Neuronal stem cell (in vitro differentiated cells): ENCODE measurements at regions not wholly inside any gene's neighbourhood (a gene's known extent, or its start where the extent isn't known, plus 50 kb on each side); places are given as distances from the start of the nearest gene placed in this dataset.

ENCODE experiments used
- DNase-seq: peaks from one replicate; pipeline ENCODE4 v3.0.0-alpha.2; 2013; ENCODE audit warnings: low spot score
- H2AFZ ChIP-seq: one replicate; pipeline ENCODE4 v1.6.1; 2013; ENCODE audit warnings: mild to moderate bottlenecking, low read length, inconsistent platforms
- H2AK5ac ChIP-seq: 2 replicates; pipeline ENCODE4 v1.6.1; 2013; ENCODE audit warnings: low read depth, mild to moderate bottlenecking, inconsistent platforms, low read length, moderate library complexity, mixed read lengths
- H2BK120ac ChIP-seq: 2 replicates; pipeline ENCODE4 v1.6.1; 2013; ENCODE audit warnings: low read depth, mild to moderate bottlenecking, inconsistent platforms, low read length, moderate library complexity, mixed read lengths
- H2BK12ac ChIP-seq: one replicate; pipeline ENCODE4 v1.6.1; 2013; ENCODE audit warnings: low read length, inconsistent platforms
- H2BK15ac ChIP-seq: 2 replicates; pipeline ENCODE4 v1.6.1; 2013; ENCODE audit warnings: mild to moderate bottlenecking, low read length, inconsistent platforms, mixed read lengths
- H2BK5ac ChIP-seq: one replicate; pipeline ENCODE4 v1.6.1; 2013; ENCODE audit warnings: inconsistent platforms, mild to moderate bottlenecking, low read length, moderate library complexity
- H3K14ac ChIP-seq: one replicate; pipeline ENCODE4 v1.6.1; 2013; ENCODE audit warnings: low read length, inconsistent platforms
- H3K18ac ChIP-seq: 2 replicates; pipeline ENCODE4 v1.6.1; 2013; ENCODE audit warnings: low read length, inconsistent platforms
- H3K23ac ChIP-seq: 2 replicates; pipeline ENCODE4 v1.6.1; 2013; ENCODE audit warnings: low read depth, mild to moderate bottlenecking, mixed read lengths, low read length, inconsistent platforms; ENCODE audit not compliant: poor library complexity
- H3K27ac ChIP-seq: replicated peaks from 3 replicates; pipeline ENCODE4 v1.5.1; 2013; ENCODE audit warnings: low read length, inconsistent platforms
- H3K27me3 ChIP-seq, 3 experiments: 2 replicates each; pipeline ENCODE4 v1.6.1; 2013; ENCODE audit warnings: low read length in 3 of 3, mild to moderate bottlenecking in 2 of 3, inconsistent platforms in 1 of 3, low read depth in 1 of 3, mixed read lengths in 1 of 3, moderate library complexity in 1 of 3; ENCODE audit not compliant: control insufficient read depth in 3 of 3, insufficient read depth in 3 of 3
- H3K36me3 ChIP-seq, 2 donors: replicated peaks in 1 of 2; 2 replicates each; pipeline ENCODE4 v1.6.1; 2013; ENCODE audit warnings: low read length in 2 of 2; ENCODE audit not compliant: control insufficient read depth in 2 of 2, insufficient read depth in 2 of 2
- H3K4ac ChIP-seq: 2 replicates; pipeline ENCODE4 v1.6.1; 2013; ENCODE audit warnings: inconsistent platforms, mild to moderate bottlenecking, low read length, moderate library complexity
- H3K4me1 ChIP-seq, 2 donors: 1 replicate in 1 of 2; 2 replicates in 1 of 2; pipeline ENCODE4 v1.6.1; 2013; ENCODE audit warnings: low read length in 2 of 2, low read depth in 1 of 2; ENCODE audit not compliant: control insufficient read depth in 2 of 2, insufficient read depth in 1 of 2
- H3K4me2 ChIP-seq: one replicate; pipeline ENCODE4 v1.6.1; 2013; ENCODE audit warnings: mild to moderate bottlenecking, low read length, inconsistent platforms; ENCODE audit not compliant: insufficient read depth, poor library complexity, severe bottlenecking
- H3K4me3 ChIP-seq, 2 donors: 2 replicates each; pipeline ENCODE4 v1.5.1; 2013; ENCODE audit warnings: low read length in 2 of 2, mild to moderate bottlenecking in 2 of 2, inconsistent platforms in 1 of 2, moderate library complexity in 1 of 2
- H3K79me1 ChIP-seq: one replicate; pipeline ENCODE4 v1.6.1; 2013; ENCODE audit warnings: low read depth, mild to moderate bottlenecking, inconsistent platforms, low read length, moderate library complexity
- H3K9ac ChIP-seq: one replicate; pipeline ENCODE4 v1.6.1; 2013; ENCODE audit warnings: mild to moderate bottlenecking, low read depth, low read length, inconsistent platforms; ENCODE audit not compliant: poor library complexity
- H3K9me3 ChIP-seq, 2 donors: replicated peaks in 1 of 2; 2 replicates each; pipeline versions ENCODE3 to v1.6.1; 2013; ENCODE audit warnings: low read length in 2 of 2, mild to moderate bottlenecking in 2 of 2, inconsistent platforms in 1 of 2, low read depth in 1 of 2, mixed read lengths in 1 of 2, moderate library complexity in 1 of 2; ENCODE audit not compliant: control insufficient read depth in 2 of 2, insufficient read depth in 1 of 2
- H4K8ac ChIP-seq: one replicate; pipeline ENCODE4 v1.6.1; 2013; ENCODE audit warnings: low read depth, mild to moderate bottlenecking, inconsistent platforms, low read length, moderate library complexity
- H4K91ac ChIP-seq: one replicate; pipeline ENCODE4 v1.6.1; 2013; ENCODE audit warnings: low read length, low read depth, mild to moderate bottlenecking, inconsistent platforms; ENCODE audit not compliant: poor library complexity
- WGBS, 2 donors: extraction: QIAGEN DNeasy Blood & Tissue Kit; methylation state at CpG; one replicate each; pipeline ENCODE4 v1.1.7; 2013; ENCODE audit warnings: missing lambda C conversion rate in 2 of 2, mixed read lengths in 1 of 2; ENCODE audit not compliant: insufficient read length in 2 of 2, insufficient replicate concordance in 1 of 2; ENCODE audit errors: extremely low coverage in 2 of 2; 5-methylcytosine and 5-hydroxymethylcytosine counted together

DNA sequence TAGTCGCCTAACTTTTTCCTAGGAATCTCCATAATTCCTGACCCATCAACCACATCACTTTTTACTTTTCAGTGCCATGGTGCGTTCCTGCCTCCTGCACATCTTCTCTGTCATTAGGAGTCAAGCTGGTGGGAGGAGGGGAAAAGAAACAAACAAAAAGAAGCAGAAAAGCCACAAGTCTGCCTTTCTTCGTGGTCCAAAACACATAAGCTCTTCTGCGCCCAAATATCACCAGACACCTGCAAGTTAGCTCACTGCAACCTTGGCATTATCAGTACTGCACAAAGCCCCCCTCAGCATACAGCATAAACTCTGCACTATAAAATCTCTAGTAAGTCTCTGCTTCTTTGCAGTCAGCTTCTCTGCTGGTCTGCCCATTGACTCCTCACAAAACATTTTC, 295.3 kb downstream of the HS3ST3B1 start:
- Histone ChIP-seq H2BK120ac (no peak overlapping the region), H4K8ac (no peak overlapping the region), H3K4me3 (no peak overlapping the region), H3K27ac (no peak overlapping the region), H3K36me3 (no peaks in the 10 kb centered on the region), H2BK15ac (no peak overlapping the region), H3K79me1 (no peaks in the 10 kb centered on the region), H3K9me3 (no peaks in the 10 kb centered on the region), H2BK5ac (no peak overlapping the region), H3K9ac (no peak overlapping the region), H3K27me3 (no peaks in the 10 kb centered on the region), H3K23ac (no peak overlapping the region), H3K18ac (no peak overlapping the region), H4K91ac (no peak overlapping the region), H2AK5ac (no peak overlapping the region), H3K4ac (no peak overlapping the region), H3K14ac (no peak overlapping the region), H3K4me1 (peaks cover 0 to 5% of the 10 kb centered on the region in 2 donors), H3K4me2 (no peak overlapping the region), H2AFZ (no peak overlapping the region), H2BK12ac (no peak overlapping the region)
- no peak for DNase-seq
- no CpG with 5 or more reads among the region's 4 CpGs for WGBS, 2 donors

DNA sequence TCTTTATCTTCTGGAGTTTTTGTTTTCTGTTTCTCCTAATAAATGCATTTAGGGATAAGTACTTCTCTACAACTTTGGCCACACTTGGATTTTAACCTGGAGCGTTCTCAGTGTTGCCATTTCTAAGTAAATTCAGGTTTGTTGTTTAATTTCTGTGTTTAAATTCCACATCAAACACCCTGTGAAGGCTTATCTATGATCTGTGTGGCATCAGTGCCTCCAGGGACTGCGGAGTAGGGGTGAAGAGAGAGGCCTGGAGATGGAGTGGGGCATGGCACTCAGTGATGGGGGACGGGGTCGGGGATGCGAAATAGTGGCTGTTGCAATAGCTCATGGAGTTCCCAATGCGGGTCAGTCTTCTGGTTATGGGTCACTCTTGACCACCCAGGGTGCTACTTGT, 294.8 kb downstream of the HS3ST3B1 start:
- Histone ChIP-seq H4K8ac (no peak overlapping the region), H3K79me1 (no peaks in the 10 kb centered on the region), H2AK5ac (no peak overlapping the region), H3K27ac (no peak overlapping the region), H3K36me3 (no peaks in the 10 kb centered on the region), H3K27me3 (no peaks in the 10 kb centered on the region), H2BK5ac (no peak overlapping the region), H2AFZ (no peak overlapping the region), H2BK12ac (no peak overlapping the region), H2BK120ac (no peak overlapping the region), H3K4me3 (no peak overlapping the region), H2BK15ac (no peak overlapping the region), H3K14ac (no peak overlapping the region), H3K4ac (no peak overlapping the region), H4K91ac (no peak overlapping the region), H3K23ac (no peak overlapping the region), H3K18ac (no peak overlapping the region), H3K9ac (peak overlapping the region; percentile 46), H3K9me3 (no peaks in the 10 kb centered on the region), H3K4me1 (peaks cover 0 to 5% of the 10 kb centered on the region in 2 donors), H3K4me2 (no peak overlapping the region)
- no peak for DNase-seq
- no CpG with 5 or more reads among the region's 6 CpGs for WGBS, 2 donors

DNA sequence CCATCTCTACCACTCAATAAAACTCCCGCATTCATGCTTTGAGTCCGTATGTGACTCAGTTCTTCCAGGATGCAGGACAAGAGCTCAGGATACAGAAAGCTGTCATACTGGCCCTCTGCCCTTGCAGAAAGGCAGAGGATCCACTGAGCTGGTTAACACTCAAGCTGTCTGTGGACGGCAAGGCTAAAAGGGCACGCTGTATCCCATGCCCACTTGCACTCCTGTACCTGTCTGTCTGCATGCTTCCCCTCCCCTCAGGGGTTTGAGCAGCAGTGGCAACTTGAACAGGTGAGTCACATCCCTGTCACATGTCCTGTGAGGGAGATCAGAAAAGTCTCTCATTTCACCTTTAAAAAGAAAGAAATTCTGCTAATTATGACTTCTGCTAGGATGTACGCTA, 293.8 kb downstream of the HS3ST3B1 start:
- no peak overlapping the region for H2BK15ac ChIP-seq
- no peak overlapping the region for H3K27ac ChIP-seq
- H3K9ac ChIP-seq, result no peak overlapping the region
- H3K4me1 ChIP-seq, result peaks cover 0 to 5% of the 10 kb centered on the region in 2 donors
- H2BK12ac ChIP-seq, result no peak overlapping the region
- H3K9me3 ChIP-seq, result no peaks in the 10 kb centered on the region
- H3K14ac ChIP-seq, result peak overlapping the region; percentile 51
- H3K79me1 ChIP-seq, result no peaks in the 10 kb centered on the region
- no peak overlapping the region for H2AFZ ChIP-seq
- H4K8ac ChIP-seq, result no peak overlapping the region
- no peak overlapping the region for H3K23ac ChIP-seq
- H3K4ac ChIP-seq, result no peak overlapping the region
- no peaks in the 10 kb centered on the region for H3K36me3 ChIP-seq
- no peak overlapping the region for H2AK5ac ChIP-seq
- DNase-seq, result no peak
- no CpG with 5 or more reads among the region's 5 CpGs for WGBS, 2 donors
- H3K4me2 ChIP-seq, result no peak overlapping the region
- no peak overlapping the region for H3K18ac ChIP-seq
- H3K4me3 ChIP-seq, result no peak overlapping the region
- H2BK120ac ChIP-seq, result no peak overlapping the region
- H2BK5ac ChIP-seq, result no peak overlapping the region
- H4K91ac ChIP-seq, result no peak overlapping the region
- no peaks in the 10 kb centered on the region for H3K27me3 ChIP-seq

DNA sequence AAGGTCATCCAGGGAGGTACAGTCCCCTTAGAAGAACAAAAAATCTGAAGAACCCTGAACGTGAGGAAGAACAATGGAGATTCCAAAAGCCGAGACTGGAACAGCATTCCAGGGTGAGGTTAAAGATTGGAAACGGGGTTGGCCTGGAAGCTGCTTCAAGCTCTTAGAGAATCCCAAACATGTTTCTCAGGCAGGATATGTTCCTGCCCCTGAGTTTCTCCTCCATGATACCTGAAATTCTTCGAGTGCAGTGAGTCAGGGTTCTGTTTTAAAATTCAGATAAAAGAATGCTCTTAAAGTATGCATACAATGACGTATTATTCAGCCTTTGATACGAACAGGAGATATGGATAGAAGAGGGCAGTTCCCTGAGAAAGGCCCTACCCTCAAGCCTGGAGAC, 293.1 kb downstream of the HS3ST3B1 start:
- no peak overlapping the region for H4K8ac ChIP-seq
- no peak overlapping the region for H2BK12ac ChIP-seq
- H3K4me1 ChIP-seq, result peaks cover 0 to 5% of the 10 kb centered on the region in 2 donors
- H2BK15ac ChIP-seq, result no peak overlapping the region
- no CpG with 5 or more reads among the region's 6 CpGs for WGBS, 2 donors
- no peak overlapping the region for H3K4ac ChIP-seq
- H3K27me3 ChIP-seq, result no peaks in the 10 kb centered on the region
- H3K9me3 ChIP-seq, result no peaks in the 10 kb centered on the region
- no peak overlapping the region for H2BK120ac ChIP-seq
- H3K4me2 ChIP-seq, result no peak overlapping the region
- H3K79me1 ChIP-seq, result no peaks in the 10 kb centered on the region
- H2AFZ ChIP-seq, result no peak overlapping the region
- H4K91ac ChIP-seq, result no peak overlapping the region
- no peak overlapping the region for H3K18ac ChIP-seq
- H2BK5ac ChIP-seq, result no peak overlapping the region
- no peaks in the 10 kb centered on the region for H3K36me3 ChIP-seq
- H2AK5ac ChIP-seq, result no peak overlapping the region
- H3K14ac ChIP-seq, result no peak overlapping the region
- DNase-seq, result no peak
- no peak overlapping the region for H3K23ac ChIP-seq
- H3K27ac ChIP-seq, result no peak overlapping the region
- no peak overlapping the region for H3K9ac ChIP-seq
- H3K4me3 ChIP-seq, result no peak overlapping the region
